GM21515 (cell line): ENCODE measurements at regions not wholly inside any gene's neighbourhood (a gene's known extent, or its start where the extent isn't known, plus 50 kb on each side); places are given as distances from the start of the nearest gene placed in this dataset.

ENCODE experiments used
- ATAC-seq: cut with Tn5 transposase; IDR thresholded peaks from one replicate; pipeline ENCODE4 v1.9.1; 2021; ENCODE audit not compliant: unreplicated experiment

DNA sequence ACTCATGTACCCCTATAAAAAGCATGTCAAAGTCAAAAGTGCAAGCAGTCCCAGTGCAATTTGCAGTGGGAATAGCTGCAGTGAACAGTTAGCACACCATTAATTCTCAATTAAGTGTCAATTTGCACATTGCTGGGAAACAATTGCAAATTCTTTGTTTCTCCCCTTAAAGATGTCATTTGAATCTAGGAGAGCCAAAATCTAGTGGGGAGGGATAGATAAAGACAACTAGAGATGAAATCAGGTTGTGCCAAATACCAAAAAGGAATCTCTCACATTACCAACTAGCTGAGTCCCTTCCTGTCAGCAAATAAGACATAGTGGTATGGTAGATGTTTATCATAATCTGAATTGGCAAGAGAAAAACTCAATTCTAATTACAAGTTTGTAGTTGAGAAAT, 330.7 kb downstream of the NUF2 start:
- no peak for ATAC-seq

DNA sequence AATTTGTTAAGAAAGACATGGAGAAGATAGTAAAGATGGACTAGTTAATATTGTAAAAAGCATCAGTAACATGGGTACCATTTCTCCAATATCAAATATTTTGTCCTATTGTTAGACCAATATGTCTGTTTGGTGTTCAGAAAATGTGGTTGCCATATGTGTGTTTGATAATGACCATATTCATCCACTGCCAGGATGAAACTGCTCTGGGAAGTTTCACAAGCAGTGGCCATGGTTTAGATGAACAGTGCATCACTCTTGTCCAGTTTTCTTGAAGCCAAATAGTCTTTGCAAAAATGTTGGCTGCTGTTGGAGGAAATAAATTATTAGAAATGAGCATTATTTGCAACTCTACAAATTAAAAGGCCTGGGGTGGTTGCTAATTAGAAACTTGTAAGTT, 333.8 kb downstream of the NUF2 start:
- no peak for ATAC-seq

DNA sequence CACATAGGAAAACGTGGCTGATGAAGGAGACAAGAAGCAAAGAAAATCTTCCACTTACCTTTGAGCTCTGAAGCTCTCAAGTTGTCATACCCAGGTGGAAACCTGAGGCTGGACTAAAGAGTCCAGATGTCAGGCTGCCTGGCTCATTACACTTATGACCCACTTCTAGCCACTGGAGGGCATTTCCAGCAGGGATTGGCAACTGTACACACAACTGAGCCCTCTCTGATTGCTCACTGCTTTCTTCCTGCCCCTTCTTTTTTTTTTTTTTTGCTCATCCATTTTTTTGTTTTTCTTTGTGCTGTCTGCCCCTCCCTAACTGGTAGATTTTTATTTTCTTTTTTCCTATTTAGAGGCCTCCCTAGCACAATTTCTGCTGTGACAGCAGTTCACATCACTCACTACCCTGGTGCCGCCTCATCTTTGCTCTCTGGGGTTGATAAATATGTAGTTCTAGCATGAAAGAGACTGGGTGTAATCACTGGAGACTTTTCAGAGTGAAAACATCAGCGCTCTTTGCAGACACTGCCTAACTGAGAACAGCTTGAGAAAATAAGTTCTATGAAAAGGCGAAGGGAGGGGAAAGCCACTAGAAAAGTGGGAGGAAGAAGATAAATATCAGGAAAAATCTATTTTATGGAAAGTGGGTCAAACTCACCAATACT, 334.5 kb downstream of the NUF2 start:
- no peak for ATAC-seq

DNA sequence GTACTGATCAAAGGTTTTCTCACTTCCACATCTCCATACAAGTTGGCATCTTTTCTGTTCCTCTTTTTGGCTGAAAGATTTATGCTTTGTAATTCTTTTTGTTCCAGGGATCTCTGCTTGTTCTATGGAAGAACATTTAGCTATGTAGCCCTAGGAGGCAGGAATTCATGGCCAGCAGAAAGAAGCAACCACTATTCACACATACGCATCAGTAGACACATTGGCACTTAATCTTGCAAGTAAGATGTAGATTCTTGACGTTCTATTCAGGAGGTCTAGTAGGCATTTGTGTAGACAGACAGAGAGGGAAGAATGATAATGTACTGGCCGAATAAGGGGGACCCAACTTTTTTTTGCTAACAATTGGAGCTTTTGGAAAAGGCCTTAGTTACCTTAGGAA, 336.0 kb downstream of the NUF2 start:
- no peak for ATAC-seq

DNA sequence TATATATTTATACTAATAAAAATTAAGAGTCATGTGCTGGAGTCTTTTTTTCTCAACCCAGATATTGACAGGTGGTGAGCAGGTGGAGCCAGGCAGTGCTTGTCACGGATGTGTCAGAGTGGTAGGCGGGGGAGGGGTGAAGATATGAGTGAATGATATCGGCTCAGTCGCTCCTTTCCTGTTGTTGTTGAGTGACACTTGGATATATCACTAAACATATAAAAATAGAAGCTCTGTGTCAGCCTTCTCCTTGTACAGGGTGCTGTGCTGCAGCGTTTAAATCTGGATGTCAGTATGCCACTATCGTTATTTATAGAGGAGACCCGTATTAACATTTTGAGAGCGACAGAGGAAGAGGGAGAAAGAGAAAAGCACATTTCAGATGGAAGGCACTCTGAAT, 339.6 kb downstream of the NUF2 start:
- no peak for ATAC-seq

DNA sequence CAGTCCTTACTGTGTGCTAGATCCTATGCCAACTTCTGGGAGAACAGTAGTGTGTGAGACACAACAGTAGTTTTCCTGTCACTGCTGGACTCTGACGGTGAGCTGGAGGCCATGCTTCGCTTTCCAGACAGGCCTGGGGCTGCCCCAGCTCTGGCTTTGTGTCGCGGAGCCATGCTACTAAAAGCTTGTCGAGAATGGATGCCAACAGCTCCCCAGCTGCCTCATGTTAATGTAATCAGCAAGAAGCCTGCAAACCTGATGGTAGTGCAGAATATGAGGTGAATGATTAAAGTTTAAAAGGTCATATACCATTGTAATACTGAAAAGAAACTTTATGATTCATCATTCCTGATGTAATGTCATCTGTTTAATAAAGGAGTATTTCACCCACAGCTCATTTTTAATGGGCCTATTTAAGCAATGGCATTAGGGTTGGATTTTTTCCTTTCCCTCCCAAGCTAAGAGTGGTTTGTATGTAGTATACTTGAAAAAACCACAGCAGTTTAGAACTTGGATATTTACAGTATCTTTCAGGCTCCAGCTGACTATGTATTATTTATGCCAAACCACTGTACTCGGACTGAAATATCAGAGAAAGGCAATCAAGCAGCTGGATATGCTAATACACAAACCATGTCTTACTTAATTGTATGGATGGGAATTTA, 343.0 kb downstream of the NUF2 start:
- no peak for ATAC-seq

DNA sequence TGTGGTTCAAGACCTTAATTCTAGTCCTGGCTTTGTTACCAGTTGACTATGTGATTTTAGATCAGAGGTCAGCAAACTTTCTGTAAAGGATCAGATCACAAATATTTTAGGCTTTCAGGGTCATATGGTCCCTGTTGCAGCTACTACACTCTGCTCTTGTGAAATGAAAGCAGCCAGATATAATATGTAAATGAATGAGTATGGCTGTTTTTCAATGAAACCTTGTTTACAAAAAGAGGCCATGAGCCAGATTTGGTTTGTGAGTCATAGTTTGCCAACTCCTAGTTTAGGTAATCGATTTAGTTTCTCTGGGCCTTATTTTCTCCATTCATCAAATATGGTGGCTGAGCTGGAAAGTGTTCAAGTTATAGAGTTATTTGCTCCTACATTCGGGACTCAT, 346.7 kb downstream of the NUF2 start:
- ATAC-seq: no peak

DNA sequence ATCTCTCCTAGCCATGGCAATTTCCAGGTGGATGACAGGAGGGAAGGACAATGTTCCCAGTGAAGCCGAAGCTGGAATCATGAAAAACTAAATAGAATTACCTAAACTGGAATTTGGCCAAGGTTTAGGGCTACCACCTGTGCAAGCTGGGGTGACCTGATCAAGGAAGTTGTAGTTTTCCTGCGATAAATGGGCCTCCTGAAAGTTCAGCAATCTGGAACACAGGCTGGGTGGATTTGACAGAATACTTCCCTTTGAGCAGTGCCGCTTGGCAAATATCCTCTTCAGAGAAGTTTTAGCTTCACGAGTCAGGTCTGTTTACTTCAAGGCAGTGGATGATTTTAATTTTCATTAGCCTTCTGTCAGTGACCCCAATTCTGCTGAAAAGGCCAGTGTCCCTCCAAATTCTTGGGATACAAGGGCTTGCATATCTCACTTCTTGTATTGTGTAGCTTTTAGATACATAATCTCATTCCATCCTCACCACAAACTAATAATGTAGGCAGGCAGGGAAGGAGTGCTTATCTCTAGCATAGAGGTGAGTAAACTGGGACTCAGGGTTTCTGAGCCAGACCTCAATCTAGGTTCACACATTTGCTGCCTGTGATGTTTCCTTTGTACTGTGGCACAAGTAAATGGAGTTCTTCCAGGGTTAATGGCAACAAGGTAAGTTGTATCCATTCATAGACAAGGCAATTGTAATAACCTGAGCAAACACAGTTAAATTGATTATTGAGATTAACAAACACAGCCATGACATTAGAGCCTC, 349.4 kb downstream of the NUF2 start:
- no peak for ATAC-seq

DNA sequence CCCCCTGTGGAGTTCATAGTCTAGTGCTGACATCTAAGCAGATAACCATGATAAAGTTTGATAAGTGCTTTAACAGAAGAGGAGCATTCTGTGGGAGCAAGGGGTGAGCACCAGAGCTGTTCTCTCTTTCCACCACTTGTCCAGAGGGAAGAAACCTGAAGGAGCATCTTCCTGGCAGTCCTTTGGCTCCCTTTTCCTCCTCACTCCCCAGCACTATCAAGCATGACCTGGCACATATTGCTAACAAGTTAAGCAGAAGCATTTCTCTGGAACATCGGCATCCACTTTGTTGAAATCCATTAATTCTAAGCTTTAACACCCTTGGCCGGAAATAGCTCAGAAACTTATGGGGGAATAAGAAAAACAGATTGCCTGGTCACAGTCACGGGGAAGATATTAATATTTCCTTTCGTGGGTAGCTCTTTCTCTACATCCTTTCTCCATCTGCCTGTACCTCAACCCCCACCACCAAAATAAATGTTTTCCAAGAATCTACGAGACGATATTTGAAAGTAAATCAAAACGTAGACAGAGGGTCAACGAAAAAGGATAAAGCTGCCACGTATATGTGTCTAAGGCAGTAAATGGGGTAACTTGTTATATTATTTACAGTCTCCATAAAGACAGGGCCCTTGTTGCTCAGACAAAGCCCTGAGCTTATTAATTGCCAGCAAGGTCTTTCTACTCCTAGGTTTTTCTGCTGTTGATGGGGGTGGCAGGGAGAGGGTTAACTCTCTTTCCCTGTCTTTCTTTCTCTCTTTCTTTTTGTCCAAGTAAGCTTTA, 351.4 kb downstream of the NUF2 start:
- no peak for ATAC-seq

DNA sequence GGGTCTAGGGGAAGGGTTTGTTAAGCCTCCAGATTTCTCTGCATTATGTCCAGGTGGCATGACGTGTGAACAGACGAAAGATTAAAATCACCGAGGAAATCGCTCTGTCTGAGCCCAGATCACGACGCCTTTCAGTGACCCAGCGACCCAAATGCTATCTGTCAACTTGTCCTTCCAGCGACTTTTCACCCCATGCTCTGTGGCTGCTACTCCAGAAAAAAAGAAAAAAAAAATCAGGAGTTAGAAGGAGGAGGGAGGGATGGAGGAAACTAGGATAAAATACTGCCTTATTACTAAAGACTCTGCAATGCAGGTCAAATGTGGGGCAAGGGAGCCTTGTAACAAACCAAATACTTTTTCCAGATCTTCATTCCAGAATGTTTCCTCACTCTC, 352.0 kb downstream of the NUF2 start:
- ATAC-seq: no peak

DNA sequence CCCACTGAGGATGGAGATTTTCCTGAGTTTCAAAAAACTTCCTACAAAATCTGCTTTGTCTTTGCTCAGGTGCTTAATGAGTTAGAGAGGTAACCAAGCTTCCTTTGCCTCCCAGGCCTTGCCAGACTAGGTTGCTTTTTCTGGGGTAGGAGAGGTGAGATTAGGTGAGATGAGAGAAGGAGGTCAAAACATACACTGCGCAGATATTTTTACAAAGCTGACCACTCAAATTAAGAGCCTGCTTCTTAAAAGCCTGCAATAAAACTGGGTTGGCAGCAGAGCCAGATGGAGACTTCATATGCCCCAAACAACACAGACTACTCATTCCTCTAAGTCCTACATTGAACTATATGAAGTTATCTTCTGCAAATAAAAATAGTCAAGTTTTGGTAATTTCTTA, 352.5 kb downstream of the NUF2 start:
- ATAC-seq: no peak

DNA sequence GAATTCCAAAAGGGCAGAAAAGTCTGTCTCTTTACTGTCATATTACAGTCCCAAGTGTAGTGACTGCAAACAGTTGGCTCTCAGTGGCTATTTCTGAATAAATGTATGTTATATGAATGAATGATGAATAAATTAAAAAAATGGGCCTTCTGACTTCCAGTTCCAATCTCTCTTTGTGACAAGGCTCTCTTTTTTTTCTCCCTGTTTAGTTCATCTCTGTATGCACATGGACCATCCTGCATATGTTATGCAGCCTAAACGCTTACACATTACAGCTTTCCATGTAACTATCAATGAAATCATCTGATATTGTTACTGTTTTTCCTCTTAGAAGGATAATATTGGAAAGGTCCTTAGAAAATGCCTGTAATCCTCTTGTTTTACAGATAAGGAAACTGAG, 363.0 kb downstream of the NUF2 start:
- ATAC-seq: no peak

DNA sequence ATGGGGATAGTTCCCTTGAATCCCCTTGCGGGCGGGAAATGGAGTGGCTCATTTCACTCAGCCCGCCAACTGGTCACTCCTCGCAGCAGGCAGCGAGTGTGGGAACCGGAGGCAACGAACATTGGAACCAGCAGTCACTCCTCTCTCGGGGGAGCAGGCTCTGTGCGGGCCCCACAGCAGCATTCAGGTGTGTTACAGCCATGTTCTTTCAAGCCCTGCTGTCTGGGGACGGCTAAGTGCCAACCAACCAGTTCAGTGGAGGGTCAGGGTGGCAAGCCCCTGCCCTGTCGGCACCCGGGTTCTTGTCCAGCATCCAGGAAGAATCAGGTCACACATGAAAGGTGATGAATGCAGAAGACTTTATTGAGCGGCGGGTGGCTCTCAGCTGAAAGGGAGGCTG, 370.5 kb downstream of the NUF2 start:
- ATAC-seq: no peak

DNA sequence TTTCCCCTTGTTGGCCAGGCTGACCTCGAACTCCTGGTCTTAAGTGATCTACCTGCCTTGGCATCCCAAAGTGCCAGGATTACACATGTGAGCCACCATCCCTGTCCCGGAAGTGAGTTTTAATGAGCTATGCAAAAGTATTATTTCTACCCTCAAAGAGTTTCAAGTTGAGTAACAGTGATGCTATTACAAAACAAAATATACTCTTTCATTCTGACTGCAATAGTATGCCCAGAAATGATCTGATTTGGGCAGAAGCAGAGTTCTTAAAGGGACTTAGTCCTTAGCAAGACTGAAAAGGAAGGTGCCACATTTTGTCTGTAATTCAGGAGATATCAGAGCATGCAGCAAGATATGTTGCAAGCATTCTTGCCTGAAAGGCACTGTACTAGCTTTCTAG, 375.4 kb downstream of the NUF2 start:
- ATAC-seq: no peak

DNA sequence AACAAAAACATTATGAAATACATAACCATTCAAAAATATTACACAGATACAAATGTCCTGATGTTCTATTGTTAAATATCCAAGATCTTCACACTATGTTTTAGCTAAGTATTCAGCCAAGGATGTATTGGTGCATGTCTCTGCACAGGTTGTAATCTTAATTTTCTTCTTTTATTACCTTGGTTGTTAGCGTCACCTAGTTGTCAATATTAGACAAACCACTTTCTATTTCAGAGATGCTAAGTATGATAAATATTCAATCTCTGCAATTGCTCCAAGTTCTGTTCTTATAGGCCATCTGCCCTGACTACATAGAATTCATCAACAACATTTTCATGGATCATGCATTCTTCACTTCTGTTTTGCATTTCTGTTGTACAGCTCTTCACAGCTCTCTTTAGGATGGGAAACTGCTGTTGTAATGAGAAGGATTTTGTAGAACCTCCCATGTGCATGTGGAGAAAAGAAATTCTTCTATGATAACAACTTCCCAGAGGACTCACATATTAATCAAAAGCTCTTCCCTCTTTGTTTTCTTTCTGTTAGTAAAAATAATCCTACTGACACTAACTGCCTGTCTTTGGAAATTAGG, 380.1 kb downstream of the NUF2 start:
- no peak for ATAC-seq

DNA sequence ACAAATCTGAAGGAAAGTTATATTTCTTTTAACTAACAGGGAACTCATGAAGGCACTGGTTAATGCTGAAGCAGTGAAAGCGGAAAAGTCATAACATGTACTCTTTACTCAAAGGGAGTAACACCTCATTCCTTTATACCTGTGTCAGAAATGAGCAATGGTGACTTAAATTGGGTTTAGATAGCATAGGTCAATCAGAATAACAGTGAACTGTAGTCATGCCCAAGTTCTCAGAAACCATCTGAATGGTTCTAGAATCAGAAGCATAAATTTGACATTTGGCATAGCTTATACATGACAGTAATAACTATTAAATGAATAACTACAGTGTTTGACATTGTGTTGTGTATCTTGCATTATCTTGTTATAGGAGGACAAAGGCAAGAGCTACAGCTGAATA, 382.0 kb downstream of the NUF2 start:
- no peak for ATAC-seq

DNA sequence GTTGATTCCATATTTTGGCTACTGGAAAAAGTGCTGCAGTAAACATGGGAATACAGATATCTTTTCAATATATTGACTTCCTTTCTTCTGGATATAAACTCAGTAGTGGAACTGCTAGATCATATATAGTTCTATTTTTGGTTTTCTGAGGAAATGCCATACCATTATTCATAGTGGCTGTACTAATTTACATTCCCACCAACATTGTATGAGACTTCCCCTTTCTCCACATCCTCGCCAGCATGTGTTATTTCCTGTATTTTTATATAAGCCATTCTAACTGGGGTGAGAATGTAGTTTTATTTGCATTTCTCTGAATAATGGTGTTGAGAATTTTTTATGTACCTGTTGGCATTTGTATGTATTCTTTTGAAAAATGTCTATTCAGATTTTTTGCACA, 385.2 kb downstream of the NUF2 start:
- no peak for ATAC-seq

DNA sequence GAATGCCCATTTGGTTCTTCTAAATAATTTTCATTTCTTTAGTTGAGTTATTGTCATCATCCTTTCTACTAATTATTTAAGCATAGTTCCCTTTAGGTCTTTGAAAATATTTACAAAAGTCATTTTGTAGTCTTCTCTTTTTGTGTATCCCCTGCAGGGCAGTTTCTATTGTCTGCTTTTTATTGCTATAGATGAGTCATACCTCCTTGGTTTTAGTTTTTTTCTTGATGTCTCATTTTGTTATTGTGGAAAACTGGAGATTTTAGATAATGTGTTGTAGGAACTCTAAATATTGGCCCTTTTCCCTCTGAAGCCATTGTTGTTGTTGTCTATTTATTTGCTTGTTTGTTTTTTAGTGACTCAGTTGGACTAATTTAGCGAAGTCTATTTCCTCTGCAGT, 387.9 kb downstream of the NUF2 start:
- ATAC-seq: no peak

DNA sequence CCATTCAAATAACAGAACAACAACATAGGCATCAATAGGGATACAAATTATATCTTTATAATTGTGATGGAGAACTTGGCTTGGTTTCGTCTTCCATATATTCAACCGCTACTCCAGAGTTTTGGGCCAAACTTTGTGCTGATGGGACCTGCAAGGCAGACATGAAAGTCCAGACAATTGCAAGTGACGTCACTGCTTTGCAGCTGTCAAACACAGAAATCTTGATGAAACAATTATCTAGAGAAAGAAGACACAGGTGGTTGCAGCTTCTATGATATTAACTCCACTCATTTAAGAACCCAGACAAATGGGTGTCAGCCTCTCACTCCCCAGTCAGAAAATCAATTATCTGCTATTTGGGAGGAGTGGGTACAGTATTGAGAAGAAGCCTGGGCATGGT, 390.6 kb downstream of the NUF2 start:
- no peak for ATAC-seq

DNA sequence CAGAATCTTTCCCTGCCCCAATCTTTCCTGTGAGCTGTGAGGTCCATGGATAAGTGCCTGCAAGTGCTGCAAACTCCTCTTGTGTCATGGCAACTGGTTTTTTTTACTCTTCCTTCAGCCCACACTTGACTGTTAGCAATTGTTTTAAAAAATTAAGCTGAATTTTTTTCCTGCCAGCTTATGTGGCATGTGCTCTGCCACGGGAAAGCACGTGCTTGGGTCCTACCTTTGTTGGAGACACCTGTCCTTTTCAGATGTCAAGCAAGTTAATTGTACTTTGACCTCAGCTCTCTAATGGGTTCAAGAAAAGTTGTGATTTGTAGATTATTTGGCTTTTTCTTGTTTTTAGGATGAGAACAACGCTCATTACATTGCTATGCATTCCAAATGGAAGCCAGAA, 398.5 kb downstream of the NUF2 start:
- ATAC-seq: no peak

DNA sequence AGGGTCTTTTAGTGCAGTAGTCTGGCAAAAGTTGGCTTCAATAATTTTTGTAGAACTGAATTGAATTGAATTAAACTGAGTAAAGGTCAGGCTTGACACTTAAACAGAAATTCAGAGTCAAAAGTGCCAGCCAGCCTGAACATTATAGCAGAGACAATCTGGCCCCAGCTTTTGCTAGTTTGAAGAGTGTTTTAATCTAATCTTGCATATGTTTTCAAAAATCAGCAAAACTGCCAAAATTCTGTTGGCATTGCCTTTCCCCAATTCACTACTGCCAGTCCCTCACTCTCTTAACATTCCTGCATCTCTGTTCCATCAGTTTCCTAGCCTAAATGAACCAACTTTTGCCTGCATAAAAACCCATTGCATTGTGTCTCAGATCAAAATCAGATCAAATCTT, 403.8 kb downstream of the NUF2 start:
- ATAC-seq: no peak
